Right ventricle myocardium inferior (tissue), 1 donor: ENCODE measurements at regions not wholly inside any gene's neighbourhood (a gene's known extent, or its start where the extent isn't known, plus 50 kb on each side); places are given as distances from the start of the nearest gene placed in this dataset.

Experiments
- ATAC-seq: fragments of 200-7000 bp; cut with Tn5 transposase; one replicate; pipeline ENCODE4 v1.9.1; 2020; ENCODE audit warnings: mild to moderate bottlenecking, moderate library complexity
- DNase-seq: peaks from one replicate; pipeline ENCODE4 v3.0.0; 2021; ENCODE audit errors: missing footprints
- intact Hi-C: fragments of 100-400 bp; cut with DNase I; formaldehyde crosslinking; loops from one replicate; pipeline ENCODE4 v1.11.0; 2022
- donor health status: DM: no; HTN: yes; CAD: no; lungs with severe emphysema.

DNA sequence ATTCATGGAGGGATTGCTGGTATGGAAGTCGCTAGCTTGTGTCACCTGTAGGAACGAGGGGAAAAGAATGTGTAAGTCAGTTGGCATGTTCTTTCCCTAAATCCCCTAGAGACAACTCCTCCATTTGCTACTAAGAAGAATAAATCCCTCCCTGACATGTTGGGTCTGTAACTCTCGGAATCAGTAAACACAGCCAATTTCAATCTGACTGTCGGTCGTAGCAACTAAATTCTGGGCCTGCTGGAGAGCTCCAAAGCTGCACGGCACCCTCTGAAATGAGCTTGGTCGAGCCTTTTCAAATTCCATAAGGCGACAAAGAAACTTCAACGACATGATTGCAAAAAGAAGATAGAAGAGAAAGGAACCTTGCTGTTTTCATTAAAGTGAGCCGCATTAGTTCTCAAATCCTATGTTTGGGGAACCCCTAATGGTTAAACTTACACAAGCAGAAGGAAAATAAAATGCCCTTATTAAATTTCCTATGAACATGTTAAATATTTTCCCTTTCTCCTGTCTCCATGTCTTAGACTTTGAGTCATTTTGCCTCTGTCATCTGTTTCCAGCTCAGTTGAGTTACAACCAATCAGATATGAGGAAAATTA is 735.8 kb upstream of the WWC1 start:
- intact Hi-C loops: no loop called here
- ATAC-seq: no peak
- no peak for DNase-seq

DNA sequence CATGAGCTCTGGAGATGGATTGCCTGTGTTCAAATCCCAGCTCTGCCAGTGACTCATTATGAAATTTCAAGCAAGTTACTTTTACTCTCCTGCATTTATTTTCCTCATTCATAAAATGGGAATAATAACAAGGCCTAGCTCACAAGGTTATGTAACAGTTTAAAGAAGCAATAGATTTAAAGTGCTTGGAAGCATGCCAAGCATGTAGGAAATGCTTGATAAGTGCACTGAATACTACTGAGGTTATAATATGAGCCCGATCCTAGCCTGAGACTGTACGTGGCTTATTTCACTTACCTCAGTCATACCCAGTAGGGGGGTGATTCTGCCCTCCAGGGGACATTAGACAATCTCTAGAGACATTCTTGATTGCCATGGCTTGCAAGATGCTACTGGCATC is 734.1 kb upstream of the WWC1 start:
- no peak for DNase-seq
- intact Hi-C loops: no loop called here
- ATAC-seq: no peak

DNA sequence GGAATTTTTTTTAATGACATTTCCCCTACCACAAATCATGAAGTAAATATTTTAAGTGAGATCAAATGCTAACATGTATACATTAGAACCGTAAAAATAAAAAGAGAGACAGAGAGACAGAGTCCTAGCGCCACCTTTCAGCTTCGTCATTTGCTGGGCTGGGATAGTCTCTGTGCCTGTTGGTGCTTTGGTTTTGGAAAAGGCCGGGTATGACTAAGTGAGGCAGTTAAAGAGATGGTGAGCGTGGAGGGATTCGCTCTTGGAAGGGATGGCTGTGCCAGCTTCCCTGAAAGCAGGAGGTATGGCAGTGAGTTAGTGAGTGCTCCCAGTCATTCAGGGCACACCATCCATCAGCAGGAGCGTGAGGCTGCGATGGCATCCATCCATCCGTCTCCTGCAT is 729.6 kb upstream of the WWC1 start:
- intact Hi-C loops: no loop called here
- ATAC-seq: no peak
- no peak for DNase-seq

DNA sequence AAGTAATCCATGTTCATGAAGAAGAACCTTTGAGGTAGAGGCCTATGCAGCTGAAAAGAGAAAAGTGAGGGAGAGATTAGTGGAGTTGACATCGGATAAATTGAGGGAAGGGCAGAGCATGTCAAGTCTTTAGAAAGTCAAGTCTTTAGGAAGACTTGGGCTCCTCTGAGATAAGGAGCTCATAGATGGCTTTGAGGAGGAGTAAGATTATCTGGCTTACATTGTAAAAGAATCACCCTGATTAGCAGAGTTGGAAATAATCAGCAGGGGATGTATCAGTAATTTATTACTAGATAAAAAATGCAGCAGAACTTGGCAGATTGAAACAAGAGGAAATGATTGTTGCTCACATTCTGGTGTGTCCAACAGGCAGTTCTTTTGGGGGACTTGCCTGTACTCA is 727.2 kb upstream of the WWC1 start:
- ATAC-seq: no peak
- DNase-seq: no peak
- intact Hi-C loops: no loop called here

DNA sequence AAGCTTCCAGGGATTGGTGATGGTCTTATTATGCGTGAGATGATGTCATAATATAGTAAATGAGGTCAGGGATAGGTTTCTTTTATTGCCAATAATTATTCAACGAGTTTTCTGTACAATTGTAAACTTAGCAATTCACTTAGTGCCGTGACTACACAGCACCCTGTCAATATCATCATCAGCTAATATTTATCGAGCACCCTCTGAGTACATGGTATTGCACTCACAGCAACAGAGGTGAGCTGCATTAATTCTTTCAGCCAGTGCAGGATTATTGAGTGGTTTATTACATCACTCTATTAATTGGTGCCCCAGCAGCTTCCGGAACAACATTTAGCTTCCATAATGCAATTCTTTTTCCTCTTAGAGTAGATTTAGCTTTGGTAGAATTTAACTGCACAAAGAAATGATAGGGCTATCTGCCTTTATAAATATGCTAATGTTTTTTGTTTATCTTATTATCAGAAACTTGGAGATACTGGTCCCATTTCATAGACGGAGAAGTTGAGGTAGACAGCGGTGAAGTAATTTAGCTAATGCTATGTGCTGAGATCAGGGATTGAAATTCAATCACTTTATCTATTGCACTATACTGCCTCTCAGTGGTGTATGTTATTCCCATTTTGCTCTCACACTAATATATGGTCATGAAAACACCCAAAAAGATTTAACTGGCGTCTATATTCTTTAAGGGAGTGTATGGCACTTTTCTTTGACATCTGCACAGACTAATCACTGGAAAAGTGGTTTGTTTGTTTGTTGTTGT is 726.1 kb upstream of the WWC1 start:
- no peak for ATAC-seq
- intact Hi-C loops: no loop called here
- DNase-seq: no peak

DNA sequence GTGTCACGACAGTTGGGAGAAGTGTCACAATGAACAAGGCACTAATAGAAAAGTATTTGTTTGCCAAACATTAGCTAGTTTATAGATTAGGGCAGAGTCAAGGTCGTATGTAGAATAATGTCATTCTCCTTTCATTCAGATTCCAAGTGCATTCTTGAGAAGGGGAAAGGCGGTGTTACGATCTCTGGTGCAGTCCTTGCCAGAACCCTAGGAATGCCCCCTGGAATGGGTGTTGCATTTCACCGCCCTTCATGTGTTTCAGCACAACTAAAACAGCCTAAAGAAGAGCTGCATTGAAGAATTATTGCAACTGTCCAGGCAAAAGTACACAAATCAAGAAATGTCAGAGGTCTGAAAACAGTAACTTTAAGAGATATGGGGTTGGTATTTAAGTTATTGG is 721.0 kb upstream of the WWC1 start:
- ATAC-seq: no peak
- intact Hi-C loops: loop anchor here (10.0 kb wide), 1 partner anchor 644 kb away; no protein-coding TSS in a partner anchor
- DNase-seq: no peak

DNA sequence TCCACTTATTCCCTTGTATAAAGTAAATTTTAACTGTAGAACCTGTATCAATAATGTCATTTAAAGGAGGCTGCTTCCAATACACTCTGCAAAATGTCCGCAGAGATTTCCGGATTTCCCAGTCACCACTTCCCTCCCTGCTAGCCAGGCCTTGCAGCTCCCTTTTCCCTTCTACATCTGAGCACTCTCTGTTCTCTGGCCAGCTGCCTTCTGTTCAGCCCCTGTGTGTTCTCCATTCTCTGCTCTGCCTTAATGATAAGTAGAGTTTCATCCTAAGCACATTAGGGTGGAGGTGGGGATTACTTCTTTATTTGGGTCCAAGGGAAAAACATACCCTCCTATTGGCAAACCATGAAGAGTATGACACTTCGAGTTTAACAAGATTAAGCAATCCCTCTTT is 719.6 kb upstream of the WWC1 start:
- no peak for ATAC-seq
- no peak for DNase-seq
- intact Hi-C loops: loop anchor here (10.0 kb wide), 1 partner anchor 643 kb away; no protein-coding TSS in a partner anchor

DNA sequence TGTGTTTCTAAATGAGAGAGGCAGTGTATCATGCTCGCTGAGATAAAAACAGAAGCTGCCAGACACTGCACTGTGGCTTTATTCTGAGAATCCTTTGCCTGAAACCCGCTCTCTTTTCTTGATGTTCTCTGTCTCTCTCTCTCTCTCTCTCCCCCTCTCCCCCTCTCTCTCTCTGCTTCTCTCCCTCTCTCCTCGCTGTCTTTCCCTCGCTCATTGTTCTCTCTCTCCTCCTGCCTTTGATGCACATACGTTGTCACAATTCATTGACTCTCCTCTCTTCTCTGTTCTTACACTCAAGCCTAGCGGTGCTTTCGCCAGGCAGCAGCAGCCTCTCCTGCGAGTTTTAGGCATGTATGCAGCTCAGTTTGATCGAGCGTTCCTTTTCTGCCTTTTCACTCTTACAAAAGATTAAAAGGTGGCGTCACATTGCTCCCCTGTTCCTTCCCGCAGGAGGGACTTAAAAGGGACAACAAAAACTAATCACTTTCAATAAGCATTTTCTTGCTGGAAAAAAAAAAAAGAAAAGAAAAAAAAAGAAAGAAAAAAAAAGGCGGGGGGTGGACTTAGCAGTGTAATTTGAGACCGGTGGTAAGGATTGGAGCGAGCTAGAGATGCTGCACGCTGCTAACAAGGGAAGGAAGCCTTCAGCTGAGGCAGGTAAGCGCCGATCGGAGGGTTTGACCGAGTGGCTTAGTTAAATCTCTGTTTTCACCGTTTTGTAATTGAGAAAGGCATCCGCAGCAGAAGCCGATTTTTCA is 717.9 kb upstream of the WWC1 start:
- no peak for DNase-seq
- intact Hi-C loops: loop anchor here (10.0 kb wide), 1 partner anchor 641 kb away; no protein-coding TSS in a partner anchor
- ATAC-seq: no peak

DNA sequence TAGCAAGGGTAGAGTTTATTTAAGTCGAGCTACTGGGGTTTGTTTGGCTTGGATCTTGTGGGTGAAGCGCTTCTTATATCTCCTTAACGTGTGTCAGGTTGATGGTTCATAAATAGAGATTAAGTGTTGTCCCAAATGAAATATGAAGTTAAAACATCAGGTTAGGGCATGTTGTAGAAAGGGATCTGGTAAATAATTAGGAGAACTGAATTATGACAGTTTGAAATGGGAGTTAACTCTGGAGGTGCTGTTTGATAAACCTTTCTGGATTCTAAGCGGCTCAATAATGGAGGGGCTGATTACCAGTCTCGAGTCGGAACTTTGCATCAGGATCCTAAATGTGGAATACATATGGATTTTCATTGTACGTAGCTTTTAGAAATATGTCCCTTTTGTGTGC is 717.0 kb upstream of the WWC1 start:
- intact Hi-C loops: loop anchor here (10.0 kb wide), 1 partner anchor 640 kb away; no protein-coding TSS in a partner anchor
- DNase-seq (no peak), ATAC-seq (no peak)

DNA sequence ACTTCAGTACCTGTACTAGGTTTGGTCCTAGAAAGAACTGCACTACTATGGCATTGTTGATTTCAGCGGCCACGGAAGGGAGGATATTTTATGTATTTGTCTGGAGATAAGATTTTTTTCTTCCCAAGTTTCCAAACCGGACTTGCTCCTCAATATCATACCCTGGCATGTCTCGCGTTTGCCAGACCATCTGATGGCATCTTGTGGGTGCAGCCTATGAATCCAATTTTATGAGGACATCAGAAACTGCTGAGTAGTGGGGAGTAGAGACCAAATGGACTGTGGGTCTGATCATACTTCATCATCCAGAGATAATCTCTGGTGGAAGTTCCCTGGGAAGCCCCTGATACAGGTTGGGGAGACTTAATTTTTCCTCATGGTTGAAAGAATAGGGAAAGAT is 716.1 kb upstream of the WWC1 start:
- intact Hi-C loops: loop anchor here (10.0 kb wide), 1 partner anchor 639 kb away; no protein-coding TSS in a partner anchor

DNA sequence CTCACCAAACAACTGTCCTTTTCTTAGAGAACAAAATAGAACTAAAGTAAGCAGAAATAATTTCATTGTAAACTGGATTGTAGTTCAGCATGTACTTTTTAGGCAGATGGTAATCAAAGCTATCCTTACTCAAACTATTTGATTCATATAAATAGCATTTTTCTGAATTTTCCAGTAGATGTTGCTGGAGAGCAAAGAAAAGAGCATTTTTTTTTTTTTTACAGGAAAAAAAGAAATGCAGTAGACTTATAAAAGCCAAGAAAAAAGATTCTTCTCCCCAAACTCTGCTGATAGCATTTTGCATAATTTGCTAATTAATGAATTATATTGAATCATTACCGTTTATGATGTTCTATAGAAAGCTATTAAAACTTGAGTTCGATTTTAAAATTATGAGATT is 715.3 kb upstream of the WWC1 start:
- no peak for DNase-seq
- ATAC-seq: no peak
- intact Hi-C loops: loop anchor here (10.0 kb wide), 1 partner anchor 639 kb away; no protein-coding TSS in a partner anchor

More for the DNA sequence above, 716.1 kb upstream of the WWC1 start:
- ATAC-seq (no peak), DNase-seq (no peak)

DNA sequence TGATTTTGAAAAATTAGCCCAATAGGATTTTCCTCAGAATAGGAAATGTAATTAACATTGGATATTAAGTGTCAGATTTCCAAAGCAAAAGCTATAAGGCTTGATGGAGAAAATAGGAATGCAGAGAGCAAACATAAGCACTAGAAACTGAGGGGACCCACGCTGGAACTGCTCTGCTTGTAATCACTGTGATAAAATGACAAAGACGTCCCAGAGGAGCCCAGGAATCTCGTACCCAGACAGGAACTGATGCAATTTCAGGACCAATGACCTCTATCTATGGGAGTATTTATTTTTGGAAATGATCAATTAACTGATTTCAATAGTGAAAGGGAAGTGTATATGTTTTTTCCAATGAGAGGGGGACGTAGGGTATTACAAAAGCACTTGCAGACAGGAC is 714.5 kb upstream of the WWC1 start:
- no peak for DNase-seq
- intact Hi-C loops: loop anchor here (10.0 kb wide), 1 partner anchor 638 kb away; no protein-coding TSS in a partner anchor
- no peak for ATAC-seq

DNA sequence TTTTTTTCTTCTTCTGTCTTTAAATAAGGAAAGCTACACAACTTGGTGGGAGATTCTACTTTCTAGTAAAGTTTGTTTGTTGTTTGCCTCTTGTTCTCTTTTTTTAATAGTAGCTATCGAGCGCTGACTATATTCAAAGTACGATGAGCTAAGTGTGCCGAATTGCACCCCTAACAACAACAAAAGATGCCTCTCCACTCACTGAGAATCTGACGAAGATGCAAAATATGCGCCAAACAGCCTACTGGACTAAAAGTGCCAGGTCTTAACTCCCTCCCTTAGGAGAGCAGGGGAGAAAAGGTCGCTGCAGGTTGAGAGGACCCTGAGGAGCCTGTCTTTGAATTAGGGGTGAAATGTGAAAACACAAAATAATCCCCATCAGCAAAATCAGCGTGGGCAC is 713.8 kb upstream of the WWC1 start:
- ATAC-seq: no peak
- intact Hi-C loops: loop anchor here (10.0 kb wide), 1 partner anchor 637 kb away; no protein-coding TSS in a partner anchor

DNA sequence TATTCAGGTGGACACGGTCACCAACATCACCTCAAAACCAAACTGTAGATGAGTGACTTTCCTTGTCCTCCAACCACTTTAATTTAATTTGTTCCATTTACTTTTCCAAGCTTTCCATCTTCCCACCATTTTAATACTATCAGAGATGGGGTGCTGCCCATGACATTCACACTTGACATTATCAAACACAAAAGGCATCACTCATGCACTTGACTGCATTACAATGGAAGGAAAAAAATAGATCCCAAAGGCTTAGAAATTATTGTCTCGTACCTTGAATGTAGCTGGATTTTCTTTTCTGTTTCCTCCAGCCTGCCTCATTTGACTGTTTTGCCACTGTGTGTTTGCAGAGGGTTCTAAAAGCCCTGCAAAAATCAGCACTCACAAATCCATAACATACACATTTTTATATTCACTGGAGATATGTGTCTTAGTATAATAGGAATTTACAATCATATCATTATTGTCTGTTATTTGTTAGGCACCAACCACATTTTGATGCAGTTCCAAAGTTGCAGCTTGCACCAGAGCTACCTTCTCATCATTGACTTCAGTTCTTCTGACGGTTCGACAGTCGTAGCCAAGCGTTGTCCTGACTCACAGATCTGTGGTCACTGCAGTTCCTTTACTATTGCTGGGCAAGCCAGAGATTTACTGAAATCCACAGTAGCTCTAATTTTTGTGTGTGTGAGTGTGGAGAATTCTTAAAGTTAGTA is 712.3 kb upstream of the WWC1 start:
- intact Hi-C loops: loop anchor here (10.0 kb wide), 1 partner anchor 636 kb away; no protein-coding TSS in a partner anchor
- DNase-seq: no peak
- ATAC-seq: no peak

More for the DNA sequence above, 713.8 kb upstream of the WWC1 start:
- DNase-seq: no peak

DNA sequence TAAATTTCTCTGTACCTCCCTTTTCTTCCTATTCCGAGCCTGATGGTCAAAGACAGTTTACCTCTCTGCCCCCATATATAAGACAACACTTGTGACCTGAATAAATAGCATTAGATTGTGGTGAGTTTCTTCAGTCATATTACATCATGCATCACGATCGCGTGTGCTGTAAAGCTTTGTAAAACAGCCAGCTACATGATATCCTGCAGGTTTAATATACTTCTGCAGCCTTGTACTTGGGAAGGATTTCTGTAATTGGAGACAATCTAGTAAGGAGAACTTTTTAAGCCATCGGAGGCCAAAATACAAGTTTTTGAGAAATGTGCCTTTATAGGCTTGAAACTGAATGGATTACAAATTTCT is 711.8 kb upstream of the WWC1 start:
- DNase-seq (no peak), ATAC-seq (no peak)
- intact Hi-C loops: loop anchor here (10.0 kb wide), 1 partner anchor 635 kb away; no protein-coding TSS in a partner anchor

DNA sequence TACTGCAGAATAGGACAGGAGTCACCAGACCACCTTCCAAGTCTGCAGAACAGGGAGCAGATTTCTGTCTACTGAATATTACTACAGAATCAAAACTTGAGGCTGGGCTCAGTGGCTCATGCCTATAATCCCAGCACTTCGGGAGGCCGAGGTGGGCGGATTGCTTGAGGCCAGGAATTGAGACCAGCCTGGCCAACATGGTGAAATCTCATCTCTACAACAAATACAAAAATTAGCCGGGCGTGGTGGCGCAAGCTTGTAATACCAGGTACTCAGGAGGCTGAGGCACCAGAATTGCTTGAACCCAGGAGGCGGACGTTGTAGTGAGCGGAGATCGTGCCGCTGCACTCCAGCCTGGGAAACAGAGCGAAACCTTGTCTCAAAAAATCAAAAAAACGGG is 710.8 kb upstream of the WWC1 start:
- ATAC-seq (no peak), DNase-seq (no peak)
- intact Hi-C loops: no loop called here

DNA sequence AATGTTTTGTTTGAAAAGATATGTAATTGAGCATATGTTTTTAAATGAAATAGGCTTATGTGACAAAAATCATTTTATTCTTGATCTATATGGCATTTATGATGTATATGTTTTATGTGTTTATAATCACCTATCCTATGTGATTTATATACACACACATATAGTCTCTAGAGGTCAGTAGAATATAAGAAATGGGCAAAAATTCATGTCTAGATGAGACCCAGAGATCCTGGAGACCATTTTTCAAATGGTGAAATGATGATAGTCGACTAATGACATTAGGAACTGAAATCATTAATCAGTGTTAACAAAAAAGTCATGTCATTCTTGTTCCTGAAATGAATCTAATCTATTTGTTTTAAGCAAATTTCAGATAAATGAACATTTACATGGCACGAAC is 709.2 kb upstream of the WWC1 start:
- ATAC-seq (no peak), DNase-seq (no peak)
- intact Hi-C loops: no loop called here

DNA sequence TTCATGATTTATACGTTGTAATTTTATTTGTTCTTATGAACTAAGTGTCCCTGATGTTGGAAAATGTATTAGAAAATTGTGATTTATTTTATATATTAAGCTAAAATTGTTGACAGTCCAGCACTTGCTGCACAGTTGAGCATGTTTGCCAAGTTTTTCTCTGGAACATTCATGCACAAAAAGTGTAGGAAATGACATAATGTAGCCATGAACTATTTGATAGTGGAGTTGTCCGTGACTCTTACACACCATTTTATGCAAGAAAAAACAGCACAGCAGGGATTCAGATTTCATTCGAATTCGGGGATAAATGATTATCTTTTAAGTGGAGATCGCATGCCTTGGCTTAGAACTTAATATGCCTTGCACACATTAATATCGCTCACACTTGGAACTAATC is 708.6 kb upstream of the WWC1 start:
- ATAC-seq: no peak
- no peak for DNase-seq
- intact Hi-C loops: no loop called here

DNA sequence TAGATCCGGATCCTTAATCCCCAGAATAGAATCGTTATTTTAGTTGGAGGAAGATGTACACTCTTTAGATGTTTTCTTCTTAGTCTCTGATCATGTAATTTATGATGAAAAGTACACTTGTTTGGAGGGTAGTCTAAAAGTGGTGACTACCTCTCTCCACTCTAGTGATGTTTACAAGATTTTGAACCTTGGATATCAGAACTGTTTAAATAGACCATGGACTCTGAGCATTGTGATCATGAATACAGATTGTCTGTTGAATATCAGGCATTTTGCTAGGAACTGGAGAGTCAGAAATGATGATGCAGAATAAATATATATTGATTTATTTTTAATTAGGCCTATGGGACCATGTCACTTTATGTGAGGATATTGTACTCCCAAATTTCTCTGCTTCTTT is 706.3 kb upstream of the WWC1 start:
- ATAC-seq (no peak), DNase-seq (no peak)
- intact Hi-C loops: no loop called here
